HTR-8/SVneo (cell line): ENCODE measurements at regions not wholly inside any gene's neighbourhood (a gene's known extent, or its start where the extent isn't known, plus 50 kb on each side); places are given as distances from the start of the nearest gene placed in this dataset.

ENCODE experiments used
- DNase-seq: peaks from one replicate; pipeline ENCODE4 v3.0.0; 2011; ENCODE audit warnings: low spot score, mixed read lengths; ENCODE audit not compliant: insufficient read length
- FAIRE-seq: peaks from 2 replicates; lab custom pipeline; 2011; peaks lifted over from hg19 to GRCh38; lab: Jason Lieb, UNC

GRCh38 chr20:58112017-58112781, 116.3 kb downstream of the ANKRD60 start:
- DNase-seq (peak; percentile 97), FAIRE-seq (peak; percentile 99)

- DNase-seq (no peak), FAIRE-seq (no peak)
Observed at GRCh38 chr20:58111310-58112016, 117.0 kb downstream of the ANKRD60 start.

- no peak for DNase-seq
- no peak for FAIRE-seq
Observed at GRCh38 chr20:58109918-58110635, 118.4 kb downstream of the ANKRD60 start.

- DNase-seq (no peak), FAIRE-seq (peak; percentile 97)
Observed at GRCh38 chr20:58109126-58109880, 119.2 kb downstream of the ANKRD60 start.

GRCh38 chr20:58107533-58107932, 120.9 kb downstream of the ANKRD60 start:
- DNase-seq = no peak
- no peak for FAIRE-seq

DNA sequence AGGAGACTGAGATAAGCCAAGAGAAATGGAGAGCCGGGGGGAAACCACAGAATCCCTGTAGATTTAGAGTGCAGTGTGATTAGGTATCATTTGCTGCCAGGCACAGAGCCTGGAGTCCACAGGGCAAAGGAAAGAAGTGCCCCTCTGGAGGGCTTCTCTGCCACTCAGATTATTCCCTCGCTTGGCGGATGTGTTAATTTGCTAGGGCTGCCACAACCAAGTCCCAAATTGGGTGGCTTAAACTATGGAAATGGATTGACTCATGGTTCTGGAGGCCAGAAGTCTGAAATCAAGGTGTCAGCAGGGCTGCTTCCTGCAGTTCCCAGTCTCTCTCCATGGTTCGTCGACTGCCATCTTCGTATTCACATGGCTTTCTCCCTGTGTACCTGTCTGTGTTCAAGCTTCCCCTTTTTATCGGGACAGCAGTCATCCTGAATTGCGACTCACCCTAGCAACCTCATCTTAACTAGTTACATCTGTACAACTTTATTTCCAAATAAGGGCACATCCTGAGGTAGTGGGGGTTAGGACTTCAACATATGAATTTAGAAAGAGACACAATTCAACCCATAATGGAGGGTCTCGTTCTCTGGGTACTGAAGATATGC, 122.2 kb downstream of the ANKRD60 start:
- DNase-seq (no peak), FAIRE-seq (no peak)

DNA sequence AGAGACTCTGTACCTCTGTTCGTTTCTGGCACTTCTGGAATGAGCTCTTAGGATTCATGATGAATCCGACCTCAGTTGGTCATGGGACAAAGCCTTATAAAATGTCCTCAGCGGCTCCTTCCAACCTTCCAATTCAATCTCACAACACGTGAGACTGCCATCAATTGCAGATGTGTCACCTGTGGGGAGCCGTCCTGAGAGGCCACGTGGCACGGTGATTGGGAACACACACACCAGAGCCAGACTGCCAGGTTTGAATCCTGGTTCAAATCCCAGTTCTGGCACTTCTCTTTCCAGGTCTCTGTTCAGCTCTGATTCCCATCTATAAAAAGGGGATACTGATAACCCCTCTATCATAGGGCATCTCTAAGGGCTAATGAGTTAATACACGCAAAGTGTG, 124.5 kb downstream of the ANKRD60 start:
- DNase-seq (no peak), FAIRE-seq (no peak)

- FAIRE-seq (no peak), DNase-seq (no peak)
Observed at GRCh38 chr20:58103517-58103904, 124.9 kb downstream of the ANKRD60 start.

GRCh38 chr20:58102744-58103516, 125.5 kb downstream of the ANKRD60 start:
- DNase-seq = peak; percentile 76
- FAIRE-seq = peak; percentile 98

GRCh38 chr20:58102261-58102660, 126.2 kb downstream of the ANKRD60 start:
- DNase-seq = peak; percentile 97

DNA sequence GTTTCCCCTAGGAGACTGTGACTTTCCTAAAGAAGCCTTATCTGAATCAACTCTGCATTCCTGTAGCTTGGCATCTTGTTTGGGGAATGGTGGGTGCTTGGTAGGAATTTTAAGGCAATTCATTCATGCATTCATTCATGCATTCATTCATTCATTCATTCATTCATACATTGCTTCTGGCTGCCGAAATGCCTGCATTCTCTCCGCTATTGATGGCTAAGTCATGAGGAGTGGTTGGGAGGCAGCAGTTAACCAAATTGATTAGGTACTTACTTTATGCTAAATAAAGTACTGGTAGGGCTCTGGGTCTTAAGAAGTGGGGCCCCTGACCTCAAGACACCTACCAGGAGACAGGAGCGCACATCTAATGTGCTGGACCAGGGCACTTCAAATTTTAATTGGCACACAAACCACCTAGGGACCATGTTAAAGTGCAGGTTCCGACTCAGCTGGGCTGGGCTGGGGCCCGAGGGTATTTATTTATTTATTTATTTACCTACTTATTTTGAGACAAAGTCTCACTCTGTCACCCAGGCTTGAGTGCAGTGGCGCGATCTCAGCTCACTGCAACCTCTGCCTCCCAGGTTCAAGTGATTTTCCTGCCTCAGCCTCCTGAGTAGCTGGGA, 127.6 kb downstream of the ANKRD60 start:
- FAIRE-seq (no peak), DNase-seq (no peak)

More at GRCh38 chr20:58102261-58102660, 126.2 kb downstream of the ANKRD60 start:
- no peak for FAIRE-seq

DNA sequence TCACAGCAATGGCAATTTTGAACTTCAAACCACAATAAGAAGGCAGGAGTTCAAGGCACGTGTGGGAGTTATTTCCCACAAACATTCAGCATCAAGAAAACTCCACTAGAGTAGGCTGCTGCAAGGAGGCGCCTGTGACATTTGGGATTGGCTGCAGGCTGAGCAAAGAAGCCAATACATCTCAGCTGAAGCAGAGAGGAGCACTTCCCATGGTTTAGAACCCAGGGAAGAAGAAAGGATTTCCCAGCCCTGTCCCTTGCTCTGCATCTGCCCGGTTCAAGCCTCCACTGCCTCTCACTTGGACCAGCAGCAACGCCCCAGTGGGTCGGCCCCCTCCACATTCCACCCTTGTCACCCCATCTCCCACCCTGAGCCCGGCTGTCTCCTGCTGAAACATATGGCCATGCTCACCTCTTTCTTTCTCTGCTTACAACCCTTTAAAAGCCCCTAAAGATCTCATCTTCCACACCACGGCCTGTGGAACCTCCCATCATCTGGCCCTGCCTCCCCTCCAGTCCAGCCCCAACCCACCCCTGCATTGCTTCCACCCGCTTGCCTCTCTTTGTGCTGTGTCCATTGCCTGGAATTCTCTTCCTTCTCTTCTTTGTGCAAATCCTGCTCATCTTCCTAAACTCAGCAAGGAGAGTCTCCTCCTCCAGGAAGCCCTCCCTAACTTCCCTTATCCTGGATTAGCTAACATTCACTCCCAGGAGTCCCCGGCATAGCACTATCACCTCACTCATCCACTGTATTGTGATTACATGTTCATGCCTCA, 128.3 kb downstream of the ANKRD60 start:
- DNase-seq (no peak), FAIRE-seq (no peak)

- DNase-seq (no peak), FAIRE-seq (peak; percentile 98)
Observed at GRCh38 chr20:58099291-58099935, 129.0 kb downstream of the ANKRD60 start.

DNA sequence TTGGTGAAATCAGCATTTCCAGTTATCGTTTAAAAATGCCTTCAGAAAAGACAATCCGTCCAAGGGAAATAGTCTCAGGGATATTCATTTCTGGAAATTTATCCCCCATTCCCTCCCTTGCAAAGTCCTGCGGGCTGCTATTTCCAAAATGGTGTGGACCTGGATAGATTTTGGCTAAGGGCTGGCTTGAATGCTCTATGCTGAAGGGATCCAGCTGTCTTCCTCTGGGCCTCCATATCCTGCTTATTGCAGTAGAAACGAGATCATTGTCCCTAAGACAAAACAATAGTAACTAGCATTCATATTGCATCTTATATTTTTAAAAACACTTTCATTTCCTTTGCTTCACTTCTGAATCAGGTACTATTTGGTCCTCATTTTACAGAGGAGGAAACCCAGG, 129.9 kb downstream of the ANKRD60 start:
- DNase-seq = no peak
- no peak for FAIRE-seq

DNA sequence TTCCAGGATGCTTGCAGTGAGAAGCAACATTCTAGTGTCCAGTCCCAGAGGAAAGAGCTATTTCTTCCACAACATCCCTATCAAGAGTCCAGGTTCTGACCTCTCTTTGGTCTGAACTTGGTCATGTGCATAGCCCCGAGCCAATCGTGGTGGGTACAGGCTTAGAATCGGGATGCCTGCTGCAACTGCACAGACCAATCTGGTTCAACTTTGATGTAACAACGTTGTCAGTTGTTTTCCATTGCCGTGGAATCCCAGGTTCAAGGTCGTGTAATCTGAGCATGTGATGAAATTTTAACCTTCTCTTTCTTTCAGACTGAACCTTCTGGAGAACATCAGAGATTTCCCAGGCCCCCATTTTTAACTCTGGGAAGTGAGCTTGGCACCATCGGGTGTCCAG, 130.5 kb downstream of the ANKRD60 start:
- no peak for DNase-seq
- peak; percentile 97 for FAIRE-seq

DNA sequence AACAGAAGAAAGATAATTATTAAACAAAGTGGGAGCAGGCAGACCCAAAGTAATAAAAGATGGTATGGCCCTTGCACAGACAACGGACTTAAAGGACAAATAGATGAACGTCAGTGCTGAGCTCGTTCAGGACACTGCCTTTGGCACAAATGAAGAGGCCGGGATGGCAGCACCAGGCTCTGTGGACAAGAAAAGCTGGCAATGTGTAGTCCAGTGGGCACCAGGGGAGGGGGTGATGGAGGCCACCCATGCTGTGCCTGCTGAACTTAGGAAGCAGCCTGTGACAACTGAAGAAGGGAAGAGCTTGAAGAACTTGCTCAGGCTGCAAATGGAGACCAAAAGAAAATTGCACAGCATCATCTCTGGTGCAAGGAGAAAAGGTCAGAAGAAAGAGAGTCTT, 131.0 kb downstream of the ANKRD60 start:
- FAIRE-seq (no peak), DNase-seq (no peak)

GRCh38 chr20:58096880-58097423, 131.5 kb downstream of the ANKRD60 start:
- DNase-seq (no peak), FAIRE-seq (peak; percentile 95)
